ENCODE measurements at regions not wholly inside any gene's neighbourhood (a gene's known extent, or its start where the extent isn't known, plus 50 kb on each side); places are given as distances from the start of the nearest gene placed in this dataset.

GRCh38 chr5:125269926-125270325 lies 523.5 kb upstream of the ZNF608 start:
- DNase-seq (no peak), ATAC-seq (peak; percentile 86)
- H3K9me3 ChIP-seq = no peaks in the 10 kb centered on the region
- TF ChIP-seq CTCF (IDR thresholded peaks at IDR 0.05) = no peak
- H3K4me1 ChIP-seq (ENCODE audit: low read depth) = no peaks in the 10 kb centered on the region
- no peak overlapping the region for H3K4me3 ChIP-seq
- H3K36me3 ChIP-seq (ENCODE audit: low read depth) = no peaks in the 10 kb centered on the region
- intact Hi-C loops (cut with DNase I, micrococcal nuclease) = no loop called here

GRCh38 chr5:125272357-125272756 lies 525.9 kb upstream of the ZNF608 start:
- TF ChIP-seq CTCF (IDR thresholded peaks at IDR 0.05) = no peak
- ATAC-seq = no peak
- no peak overlapping the region for H3K4me3 ChIP-seq
- H3K36me3 ChIP-seq (ENCODE audit: low read depth) = no peaks in the 10 kb centered on the region
- no peaks in the 10 kb centered on the region for H3K4me1 ChIP-seq (ENCODE audit: low read depth)
- DNase-seq = no peak
- intact Hi-C loops (cut with DNase I, micrococcal nuclease) = no loop called here
- H3K9me3 ChIP-seq = no peaks in the 10 kb centered on the region

GRCh38 chr5:125274211-125274610 lies 527.8 kb upstream of the ZNF608 start:
- no peak for ATAC-seq
- no peak for TF ChIP-seq CTCF (IDR thresholded peaks at IDR 0.05)
- intact Hi-C loops (cut with DNase I, micrococcal nuclease) = no loop called here

GRCh38 chr5:125274938-125275724 lies 528.7 kb upstream of the ZNF608 start:
- no peak for ATAC-seq
- no peak for DNase-seq
- Histone ChIP-seq H3K9me3 (no peaks in the 10 kb centered on the region), H3K36me3 (ENCODE audit: low read depth) (no peaks in the 10 kb centered on the region), H3K4me1 (ENCODE audit: low read depth) (no peaks in the 10 kb centered on the region), H3K4me3 (no peak overlapping the region)
- intact Hi-C loops (cut with DNase I, micrococcal nuclease) = no loop called here
- no peak for TF ChIP-seq CTCF (IDR thresholded peaks at IDR 0.05)

More at GRCh38 chr5:125274211-125274610, 527.8 kb upstream of the ZNF608 start:
- DNase-seq = no peak
- H3K4me3 ChIP-seq = no peak overlapping the region
- no peaks in the 10 kb centered on the region for H3K4me1 ChIP-seq (ENCODE audit: low read depth)
- H3K36me3 ChIP-seq (ENCODE audit: low read depth) = no peaks in the 10 kb centered on the region
- no peaks in the 10 kb centered on the region for H3K9me3 ChIP-seq

- no peak for TF ChIP-seq CTCF (IDR thresholded peaks at IDR 0.05)
- H3K9me3 ChIP-seq = no peaks in the 10 kb centered on the region
- no peaks in the 10 kb centered on the region for H3K4me1 ChIP-seq (ENCODE audit: low read depth)
- H3K4me3 ChIP-seq = no peak overlapping the region
- ATAC-seq = no peak
- intact Hi-C loops (cut with DNase I, micrococcal nuclease) = no loop called here
- no peak for DNase-seq
- no peaks in the 10 kb centered on the region for H3K36me3 ChIP-seq (ENCODE audit: low read depth)
These were observed 529.3 kb upstream of the ZNF608 start for GRCh38 chr5:125275725-125276090.

All from mucosa of descending colon (tissue), 3 donors.